GM12878 (cell line): ENCODE measurements at regions not wholly inside any gene's neighbourhood (a gene's known extent, or its start where the extent isn't known, plus 50 kb on each side); places are given as distances from the start of the nearest gene placed in this dataset.

Experiments
- ATAC-seq: fragments of 200-7000 bp; cut with Tn5 transposase; 3 replicates; pipeline ENCODE4 v1.9.1; 2020; ENCODE audit warnings: mild to moderate bottlenecking, moderate library complexity
- BruUV-seq: library from RNA; stranded (reverse); fragments of 400-500 nt; replicated peaks from 2 replicates; lab custom pipeline; 2021; lab: Mats Ljungman, UMichigan
- CTCF ChIA-PET: fragments of 300-600 bp; sonication (Branson Sonifier 250); formaldehyde crosslinking; extraction: SDS; loops from one replicate; lab custom pipeline; 2021; ENCODE audit warnings: inconsistent platforms; lab: Yijun Ruan, JAX
- POLR2A ChIA-PET: fragments of 350-600 bp; formaldehyde crosslinking; extraction: SDS; loops from one replicate; lab custom pipeline; 2021; ENCODE audit warnings: inconsistent platforms; lab: Charles Lee
- RAD21 ChIA-PET: fragments of 300-600 bp; sonication (Branson Sonifier 250); formaldehyde crosslinking; loops from one replicate; lab custom pipeline; 2023; ENCODE audit warnings: antibody characterized with exemption; ENCODE audit not compliant: unreplicated experiment; lab: Charles Lee
- SMC1A ChIA-PET: fragments of 300-600 bp; sonication (Branson Sonifier 250); formaldehyde crosslinking; loops from one replicate; lab custom pipeline; 2023; ENCODE audit not compliant: unreplicated experiment, uncharacterized antibody; lab: Charles Lee
- DNase-seq: peaks from one replicate; pipeline ENCODE4 v3.0.0-alpha.2; 2011; ENCODE audit warnings: low read depth, low spot score
- FAIRE-seq: peaks from 3 replicates; lab custom pipeline; 2011; peaks lifted over from hg19 to GRCh38; lab: Jason Lieb, UNC
- H2AFZ ChIP-seq: 2 replicates; pipeline ENCODE4 v1.6.0; 2011; ENCODE audit warnings: low read depth, low read length, control low read depth; ENCODE audit not compliant: control insufficient read depth
- H3K27ac ChIP-seq: 2 replicates; pipeline ENCODE4 v1.5.1; 2011; ENCODE audit warnings: control low read depth; ENCODE audit not compliant: control insufficient read depth, insufficient read depth
- H3K27me3 ChIP-seq, 2 experiments: replicated peaks in 1 of 2; 2 replicates each; pipeline versions ENCODE4 v1.6.0 to v1.6.1; 2011; ENCODE audit warnings: low read length in 1 of 2; ENCODE audit not compliant: control insufficient read depth in 2 of 2, insufficient read depth in 2 of 2
- H3K36me3 ChIP-seq, 2 experiments: 2 replicates each; pipeline ENCODE4 v1.5.1; 2011; ENCODE audit warnings: low read length in 1 of 2; ENCODE audit not compliant: control insufficient read depth in 2 of 2, insufficient read depth in 2 of 2
- H3K4me1 ChIP-seq: 2 replicates; pipeline ENCODE4 v1.6.1; 2011; ENCODE audit warnings: mild to moderate bottlenecking, low read length, moderate library complexity, mixed read lengths; ENCODE audit not compliant: control insufficient read depth, insufficient read depth
- H3K4me2 ChIP-seq: 2 replicates; pipeline ENCODE4 v1.6.0; 2011; ENCODE audit warnings: control low read depth; ENCODE audit not compliant: control insufficient read depth, insufficient read depth
- H3K4me3 ChIP-seq: fragments of 200-600 bp; sonication (generic); 2 replicates; pipeline ENCODE4 v1.5.1; 2016
- H3K79me2 ChIP-seq: 2 replicates; pipeline ENCODE4 v1.6.0; 2011; ENCODE audit warnings: low read length; ENCODE audit not compliant: control insufficient read depth, insufficient read depth
- H3K9ac ChIP-seq: 2 replicates; pipeline ENCODE4 v1.8.0; 2011; ENCODE audit warnings: low read length, control low read depth, mixed read lengths; ENCODE audit not compliant: control insufficient read depth, insufficient read depth
- H3K9me3 ChIP-seq: replicated peaks from 3 replicates; pipeline ENCODE4 v1.5.1; 2011; ENCODE audit warnings: mild to moderate bottlenecking, low read length; ENCODE audit not compliant: control insufficient read depth, insufficient read depth
- H4K20me1 ChIP-seq: 2 replicates; pipeline ENCODE4 v1.6.0; 2011; ENCODE audit not compliant: control insufficient read depth, insufficient read depth
- ASH2L ChIP-seq: fragments of 300-600, 200-600 bp; sonication (generic); IDR thresholded peaks from 2 replicates; pipeline ENCODE4 v1.6.1; 2017; ENCODE audit warnings: low read depth, mild to moderate bottlenecking, borderline replicate concordance
- CREB1 ChIP-seq: IDR thresholded peaks from 2 replicates; pipeline ENCODE4 v1.6.1; 2012; ENCODE audit warnings: low read depth, mild to moderate bottlenecking, inconsistent platforms
- E4F1 ChIP-seq: fragments of 450-650 bp; IDR thresholded peaks from 2 replicates; pipeline ENCODE4 v1.6.1; 2018; ENCODE audit warnings: borderline replicate concordance, mild to moderate bottlenecking; ENCODE audit not compliant: partially characterized antibody
- EGR1 ChIP-seq, 2 experiments: IDR thresholded peaks; 1 replicate in 1 of 2; 2 replicates in 1 of 2; pipeline ENCODE4 v1.6.1; 2011 to 2012; ENCODE audit warnings: low read depth in 2 of 2, low read length in 2 of 2, borderline replicate concordance in 1 of 2, mild to moderate bottlenecking in 1 of 2, moderate library complexity in 1 of 2
- EZH2 ChIP-seq: IDR thresholded peaks from 2 replicates; pipeline ENCODE4 v1.6.1; 2012; ENCODE audit warnings: low read depth, mild to moderate bottlenecking, control low read depth, inconsistent platforms, low read length, borderline replicate concordance; ENCODE audit not compliant: control insufficient read depth
- HDGF ChIP-seq: fragments of 450-650 bp; IDR thresholded peaks from 2 replicates; pipeline ENCODE4 v1.6.1; 2016; ENCODE audit warnings: antibody characterized with exemption
- LARP7 ChIP-seq: fragments of 450-650 bp; IDR thresholded peaks from 2 replicates; pipeline ENCODE4 v1.6.1; 2017; ENCODE audit warnings: mild to moderate bottlenecking
- MTA2 ChIP-seq: fragments of 450-650 bp; IDR thresholded peaks from 2 replicates; pipeline ENCODE4 v1.6.1; 2016; ENCODE audit warnings: low read depth, mild to moderate bottlenecking, moderate library complexity
- PAX5 ChIP-seq: IDR thresholded peaks from 2 replicates; pipeline ENCODE4 v1.6.1; 2011; ENCODE audit warnings: low read depth, low read length, borderline replicate concordance
- SIN3A ChIP-seq: IDR thresholded peaks from 2 replicates; pipeline ENCODE4 v1.6.1; 2012; ENCODE audit warnings: low read depth, low read length, improper control_type of control experiment
- SMARCA5 ChIP-seq: fragments of 450-650 bp; IDR thresholded peaks from 2 replicates; pipeline ENCODE4 v1.6.1; 2017; ENCODE audit warnings: mild to moderate bottlenecking
- SREBF1 ChIP-seq: IDR thresholded peaks from 2 replicates; pipeline ENCODE4 v1.6.1; 2012; ENCODE audit warnings: mild to moderate bottlenecking, low read length
- STAT3 ChIP-seq: IDR thresholded peaks from 2 replicates; pipeline ENCODE4 v1.6.1; 2011; ENCODE audit warnings: low read depth, low read length, improper control_type of control experiment
- TBL1XR1 ChIP-seq: IDR thresholded peaks from 2 replicates; pipeline ENCODE4 v1.6.1; 2012; ENCODE audit warnings: low read depth, low read length, improper control_type of control experiment
- USF1 ChIP-seq: IDR thresholded peaks from 2 replicates; pipeline ENCODE4 v1.6.1; 2011; ENCODE audit warnings: borderline replicate concordance, low read depth, mild to moderate bottlenecking, moderate library complexity, mixed read lengths, low read length; ENCODE audit not compliant: insufficient read depth; ENCODE audit errors: extremely low read length
- USF2 ChIP-seq: IDR thresholded peaks from 2 replicates; pipeline ENCODE4 v1.6.1; 2011; ENCODE audit warnings: low read depth, low read length, improper control_type of control experiment, borderline replicate concordance
- ZBTB33 ChIP-seq: fragments of 450-650 bp; IDR thresholded peaks from 2 replicates; pipeline ENCODE4 v1.6.1; 2017; ENCODE audit warnings: mild to moderate bottlenecking
- ZNF217 ChIP-seq: fragments of 450-650 bp; IDR thresholded peaks from 2 replicates; pipeline ENCODE4 v1.6.1; 2017; ENCODE audit warnings: antibody characterized with exemption, mild to moderate bottlenecking
- WGBS: methylation state at CpG from one replicate; pipeline ENCODE4 v1.1.6; 2016; ENCODE audit warnings: low lambda C conversion rate; ENCODE audit not compliant: insufficient replicate concordance, insufficient coverage; ENCODE audit errors: missing lambda C conversion rate; 5-methylcytosine and 5-hydroxymethylcytosine counted together
- in situ Hi-C: fragments of 300-500 bp; cut with MboI; formaldehyde crosslinking; loops from 9 replicates; pipeline ENCODE4 v1.14.3; 2018; ENCODE audit warnings: mixed read lengths
- intact Hi-C: fragments of 100-400 bp; cut with micrococcal nuclease; formaldehyde crosslinking; loops from one replicate; pipeline ENCODE4 v1.14.2; 2022; ENCODE audit not compliant: unreplicated experiment

- no TSS peak for BruUV-seq
- Histone ChIP-seq H3K27ac (no peak overlapping the region), H3K4me3 (no peak overlapping the region), H4K20me1 (no peaks in the 10 kb centered on the region), H3K9me3 (no peaks in the 10 kb centered on the region), H3K79me2 (no peaks in the 10 kb centered on the region), H3K9ac (no peak overlapping the region), H3K4me2 (no peak overlapping the region), H2AFZ (no peak overlapping the region), H3K27me3 (no peaks in the 10 kb centered on the region), H3K36me3 (no peaks in the 10 kb centered on the region), H3K4me1 (no peaks in the 10 kb centered on the region)
- intact Hi-C loops (no loop called here), in situ Hi-C loops (no loop called here)
- no peak for TF ChIP-seq SIN3A
- no peak for TF ChIP-seq ZBTB33
- no peak for TF ChIP-seq EGR1 (IDR thresholded peaks at IDR 0.05; ENCODE audit: borderline replicate concordance in 1 of 2, low read depth in 2 of 2, low read length in 2 of 2)
- no peak for TF ChIP-seq CREB1
- TF ChIP-seq USF2, result no peak
- no peak for TF ChIP-seq E4F1
- no peak for TF ChIP-seq MTA2
- no peak for TF ChIP-seq HDGF
- no peak for TF ChIP-seq ASH2L
- no peak for TF ChIP-seq ZNF217
- TF ChIP-seq STAT3, result no peak
- TF ChIP-seq LARP7, result no peak
- no peak for TF ChIP-seq SMARCA5
- TF ChIP-seq USF1, result no peak
- TF ChIP-seq EZH2, result no peak
- TF ChIP-seq PAX5, result no peak
- TF ChIP-seq SREBF1, result no peak
- TF ChIP-seq TBL1XR1, result no peak
- FAIRE-seq, result no peak
- WGBS, result 58% methylated on average over 4 of the region's 4 CpGs
- ChIA-PET SMC1A (no interaction called here), POLR2A (no interaction called here), RAD21 (no interaction called here), CTCF (interaction anchor here (0.7 kb wide), 1 partner anchor 198 kb away, joined by 4 read pairs; no protein-coding TSS in a partner anchor)
- no peak for ATAC-seq
- DNase-seq, result no peak
Observed at GRCh38 chr14:38788060-38788459, 315.0 kb downstream of the SEC23A start.
